ENCODE measurements at regions not wholly inside any gene's neighbourhood (a gene's known extent, or its start where the extent isn't known, plus 50 kb on each side); places are given as distances from the start of the nearest gene placed in this dataset.

DNA sequence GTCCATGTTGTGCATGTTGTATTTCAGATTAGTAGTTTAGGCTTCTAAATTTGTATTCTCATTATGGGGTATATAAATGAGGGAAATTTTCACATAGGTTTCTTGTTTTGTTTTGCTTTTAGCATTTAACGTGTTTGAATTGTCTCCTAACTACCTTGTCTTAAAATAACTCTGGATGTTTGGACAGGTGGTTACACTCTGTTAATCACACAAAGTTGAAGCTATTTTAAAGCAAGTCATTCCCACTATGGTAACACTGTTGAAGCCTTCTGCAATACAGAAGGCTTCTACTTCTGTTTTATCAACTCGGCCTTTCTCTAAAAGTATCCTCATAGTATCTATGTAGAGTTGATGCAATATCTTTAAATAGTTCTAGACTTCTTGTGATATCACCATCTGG, 245.3 kb upstream of the HTR2A start:
- Histone ChIP-seq H4K91ac (ENCODE audit: insufficient read length, low read depth, low read length) (no peak overlapping the region), H3K79me2 (ENCODE audit: insufficient read depth, low read length) (no peaks in the 10 kb centered on the region), H3K4me2 (ENCODE audit: insufficient read depth, insufficient read length, low read length) (no peak overlapping the region), H3K9ac (ENCODE audit: extremely low read depth, insufficient read length, low read length) (no peak overlapping the region), H2BK5ac (ENCODE audit: insufficient read length, low read length) (no peak overlapping the region), H3T11ph (ENCODE audit: low read length) (no peak overlapping the region), H4K8ac (replicated peaks; ENCODE audit: insufficient read length, low read depth, low read length) (no peak overlapping the region), H2AK5ac (ENCODE audit: insufficient read length, low read length) (no peak overlapping the region), H2BK20ac (ENCODE audit: low read depth, low read length, poor library complexity, severe bottlenecking) (no peak overlapping the region), H3K4ac (ENCODE audit: low read depth, low read length) (no peak overlapping the region), H3K4me1 (ENCODE audit: insufficient read depth, low read length) (no peaks in the 10 kb centered on the region; the same call in 1 of the 2 replicates), H3K14ac (ENCODE audit: insufficient read depth, low read length) (no peak overlapping the region), H3K23ac (ENCODE audit: insufficient read length, low read depth, low read length) (no peak overlapping the region), H2AFZ (ENCODE audit: low read length) (no peak overlapping the region), H3K56ac (ENCODE audit: insufficient read length, low read depth, low read length) (no peak overlapping the region), H2BK15ac (ENCODE audit: low read depth, low read length) (no peak overlapping the region), H2BK12ac (ENCODE audit: insufficient read length, low read depth, low read length) (no peak overlapping the region), H2BK120ac (ENCODE audit: low read depth, low read length, poor library complexity, severe bottlenecking) (no peak overlapping the region), H4K20me1 (ENCODE audit: control insufficient read depth, insufficient read depth, insufficient read length) (no peaks in the 10 kb centered on the region), H3K79me1 (ENCODE audit: insufficient read depth, low read depth, low read length, poor library complexity, severe bottlenecking) (no peaks in the 10 kb centered on the region), H3K9me3 (ENCODE audit: control insufficient read depth, low read depth, low read length) (no peaks in the 10 kb centered on the region), H3K18ac (ENCODE audit: insufficient read length, low read depth, low read length) (no peak overlapping the region), H4K5ac (ENCODE audit: insufficient read length, low read depth, low read length) (no peak overlapping the region), H3K23me2 (ENCODE audit: insufficient read length, low read depth, low read length, poor library complexity, severe bottlenecking) (no peaks in the 10 kb centered on the region), H3K27me3 (ENCODE audit: insufficient read depth, low read length) (no peaks in the 10 kb centered on the region), H3K27ac (ENCODE audit: insufficient read length, low read depth, low read length) (no peak overlapping the region)
- DNase-seq, result no peak
- Mint-ChIP-seq H3K27me3 (ENCODE audit: low read depth) (peaks cover 1% of the 10 kb centered on the region; the same call in 1 of the 2 replicates), H3K27ac (no peak overlapping the region; a peak in 1 of 7 replicates), H3K4me3 (no peak overlapping the region), H3K36me3 (ENCODE audit: insufficient read depth in 1 of 3, low read depth in 3 of 3) (no peaks in the 10 kb centered on the region), H3K9me3 (no peaks in the 10 kb centered on the region; a peak in 1 of 5 replicates), H3K4me1 (peaks cover 10 to 11% of the 10 kb centered on the region in 2 experiments)
- TF ChIP-seq, protein P1, sequence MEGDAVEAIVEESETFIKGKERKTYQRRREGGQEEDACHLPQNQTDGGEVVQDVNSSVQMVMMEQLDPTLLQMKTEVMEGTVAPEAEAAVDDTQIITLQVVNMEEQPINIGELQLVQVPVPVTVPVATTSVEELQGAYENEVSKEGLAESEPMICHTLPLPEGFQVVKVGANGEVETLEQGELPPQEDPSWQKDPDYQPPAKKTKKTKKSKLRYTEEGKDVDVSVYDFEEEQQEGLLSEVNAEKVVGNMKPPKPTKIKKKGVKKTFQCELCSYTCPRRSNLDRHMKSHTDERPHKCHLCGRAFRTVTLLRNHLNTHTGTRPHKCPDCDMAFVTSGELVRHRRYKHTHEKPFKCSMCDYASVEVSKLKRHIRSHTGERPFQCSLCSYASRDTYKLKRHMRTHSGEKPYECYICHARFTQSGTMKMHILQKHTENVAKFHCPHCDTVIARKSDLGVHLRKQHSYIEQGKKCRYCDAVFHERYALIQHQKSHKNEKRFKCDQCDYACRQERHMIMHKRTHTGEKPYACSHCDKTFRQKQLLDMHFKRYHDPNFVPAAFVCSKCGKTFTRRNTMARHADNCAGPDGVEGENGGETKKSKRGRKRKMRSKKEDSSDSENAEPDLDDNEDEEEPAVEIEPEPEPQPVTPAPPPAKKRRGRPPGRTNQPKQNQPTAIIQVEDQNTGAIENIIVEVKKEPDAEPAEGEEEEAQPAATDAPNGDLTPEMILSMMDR (conservative IDR thresholded peaks at IDR 0.05), result no peak
- WGBS (ENCODE audit: extremely low coverage, insufficient read length, low lambda C conversion rate), result no CpG with 5 or more reads among the region's 2 CpGs

Data from H9 (cell line).